GM18498 (cell line): ENCODE measurements at regions not wholly inside any gene's neighbourhood (a gene's known extent, or its start where the extent isn't known, plus 50 kb on each side); places are given as distances from the start of the nearest gene placed in this dataset.
"Not testable (repeated sequence)": the region's sequence is repeated elsewhere in the genome, so short reads cannot be mapped to it uniquely, and the experiment has no call there.

Experiments used
- ATAC-seq: cut with Tn5 transposase; IDR thresholded peaks from one replicate; pipeline ENCODE4 v1.9.1; 2021; ENCODE audit warnings: mild to moderate bottlenecking, moderate library complexity; ENCODE audit not compliant: unreplicated experiment

DNA sequence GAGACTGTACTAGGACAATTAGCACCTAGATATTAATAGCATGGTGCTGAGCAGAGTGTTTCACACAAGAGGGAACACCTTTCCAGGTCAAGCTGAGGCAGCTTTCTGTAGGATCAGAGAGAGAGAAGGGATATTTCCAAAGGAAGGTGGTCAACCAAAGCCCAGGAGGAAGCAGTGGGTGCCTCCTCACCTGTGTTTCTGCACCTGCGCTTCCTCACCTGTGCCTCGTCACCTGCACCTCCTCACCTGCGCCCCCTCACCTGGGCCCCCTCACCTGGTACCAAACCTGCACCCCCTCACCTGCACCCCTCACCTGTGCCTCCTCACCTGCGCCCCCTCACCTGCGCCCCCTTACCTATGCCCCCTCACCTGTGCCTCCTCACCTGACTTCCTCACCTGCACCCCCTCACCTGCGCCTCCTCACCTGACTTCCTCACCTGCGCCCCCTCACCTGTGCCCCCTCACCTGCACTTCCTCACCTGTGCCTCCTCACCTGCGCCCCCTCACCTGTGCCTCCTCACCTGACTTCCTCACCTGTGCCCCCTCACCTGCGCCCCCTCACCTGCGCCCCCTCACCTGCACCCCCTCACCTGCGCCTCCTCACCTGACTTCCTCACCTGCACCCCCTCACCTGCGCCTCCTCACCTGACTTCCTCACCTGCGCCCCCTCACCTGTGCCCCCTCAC, 67.9 kb downstream of the TTLL2 start:
- ATAC-seq, result no peak

DNA sequence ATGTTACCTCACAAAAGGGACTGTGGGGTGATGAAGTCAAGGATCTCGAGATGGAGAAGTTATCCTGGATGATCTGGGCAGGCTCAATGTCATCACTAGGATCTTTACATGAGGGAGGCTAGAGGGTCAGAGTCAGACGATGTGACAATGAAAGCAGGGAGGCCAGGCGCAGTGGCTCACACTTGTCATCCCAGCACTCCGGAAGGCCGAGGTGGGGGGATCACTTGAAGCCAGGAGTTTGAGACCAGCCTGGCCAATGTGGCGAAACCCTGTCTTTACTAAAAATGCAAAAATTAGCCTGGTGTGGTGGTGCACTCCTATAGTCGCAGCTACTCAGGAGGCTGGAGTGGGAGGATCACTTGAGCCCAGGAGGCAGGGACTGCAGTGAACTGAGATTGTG, 68.8 kb downstream of the TTLL2 start:
- ATAC-seq, result no peak

DNA sequence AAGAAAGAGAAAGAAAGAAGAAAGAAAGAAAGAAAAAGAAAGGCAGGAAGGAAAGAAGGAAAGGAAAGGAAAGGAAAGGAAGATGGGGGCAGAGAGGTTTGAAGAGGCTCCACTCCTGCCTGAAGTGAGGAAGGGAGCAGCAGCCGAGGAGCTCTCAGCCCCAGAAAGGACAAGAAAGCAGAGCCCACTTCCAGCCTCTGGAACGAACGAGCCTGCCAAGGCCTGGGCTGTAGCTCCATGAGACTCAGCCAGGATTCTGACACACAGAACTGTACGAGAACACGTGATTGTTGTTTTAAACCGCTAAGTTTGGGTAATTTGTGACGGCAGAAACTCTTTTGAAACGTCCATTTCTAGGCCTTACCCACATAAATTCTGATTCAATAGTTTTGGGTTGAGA, 69.5 kb downstream of the TTLL2 start:
- ATAC-seq, result no peak

DNA sequence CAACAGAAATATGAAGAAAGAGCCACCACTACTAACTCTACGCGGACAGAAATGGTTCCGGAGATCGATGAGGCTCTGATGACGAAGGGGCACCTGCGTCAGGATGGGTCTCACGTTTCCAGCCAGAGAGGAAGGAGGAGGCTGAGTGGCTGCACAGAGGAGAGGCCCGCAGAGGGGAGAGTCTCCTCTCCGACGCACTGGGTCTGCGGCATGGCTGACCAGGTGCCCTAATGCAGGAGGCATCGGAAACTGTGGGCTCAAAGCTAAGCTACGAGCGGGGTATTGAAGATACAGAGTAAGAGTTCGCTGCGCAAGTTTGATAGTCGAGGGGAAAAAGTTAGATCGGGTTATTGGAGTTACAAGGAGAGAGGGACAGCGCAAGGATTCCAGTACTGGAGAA, 69.9 kb downstream of the TTLL2 start:
- ATAC-seq, result no peak

DNA sequence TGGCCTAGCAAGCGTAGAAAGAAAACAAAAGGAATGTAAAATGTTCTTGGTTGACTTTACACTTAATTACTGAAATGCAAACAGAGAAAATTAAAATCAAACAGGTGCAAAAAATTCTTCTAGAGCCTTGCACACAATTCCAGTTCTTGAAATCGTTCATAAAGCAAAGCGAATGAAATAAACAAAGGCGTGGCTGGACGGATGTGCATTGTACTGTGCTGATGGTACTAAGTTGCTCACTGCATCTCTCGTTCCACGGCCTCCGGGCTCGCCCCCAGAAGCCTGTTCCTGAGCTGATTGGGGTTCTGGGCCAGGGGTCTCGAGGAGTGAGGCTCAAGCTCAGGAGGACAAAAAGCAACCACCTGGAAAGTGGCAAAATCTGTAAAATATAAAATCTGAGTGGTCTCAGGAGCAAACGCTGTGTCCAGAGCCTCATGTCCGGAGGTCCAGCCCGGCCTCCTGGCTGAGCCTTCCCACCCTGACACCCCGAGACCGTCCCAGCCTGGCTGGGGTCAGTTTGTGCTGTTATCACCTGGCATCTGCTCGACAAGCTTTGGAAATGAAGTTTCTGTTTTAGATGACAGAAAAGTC, 71.3 kb downstream of the TTLL2 start:
- ATAC-seq, result no peak

DNA sequence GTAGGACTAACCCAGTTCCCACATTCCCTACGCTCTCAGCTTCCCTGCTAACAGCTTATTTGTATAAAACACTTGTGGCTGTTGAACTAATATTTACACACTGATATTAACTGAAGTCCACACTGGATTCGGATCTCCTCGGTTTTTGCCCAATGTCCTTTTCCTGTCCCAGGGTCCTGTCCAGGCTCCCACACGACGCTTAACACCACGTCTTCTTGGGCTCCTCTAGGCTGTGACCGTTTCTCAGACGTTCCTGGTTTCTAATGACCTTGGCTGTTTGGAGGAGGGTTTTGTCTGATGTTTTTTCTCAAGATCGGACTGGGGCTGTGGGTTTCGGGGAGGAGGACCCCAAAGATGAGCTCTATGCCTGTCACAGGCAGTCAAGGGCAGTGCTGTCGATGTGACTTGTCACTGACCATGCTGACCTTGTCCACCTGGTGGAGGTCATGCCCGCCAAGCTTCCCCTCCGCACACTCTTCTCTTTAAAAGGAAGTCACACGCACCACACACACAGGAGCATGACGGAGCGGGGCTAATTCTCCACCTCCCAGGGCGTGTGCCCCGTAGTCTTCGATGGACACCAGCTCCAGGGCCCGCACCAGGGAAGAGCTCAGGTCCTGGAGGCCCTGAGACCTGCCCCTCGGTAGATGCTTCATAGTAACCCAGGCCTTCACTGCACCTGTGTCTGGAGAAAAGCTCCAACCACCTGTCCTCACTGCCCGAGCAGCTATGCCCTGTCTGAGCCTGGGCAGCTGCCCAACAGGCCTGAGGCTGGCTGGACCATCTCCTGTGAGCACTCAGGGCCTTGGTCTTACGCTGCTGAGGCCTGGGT, 72.0 kb downstream of the TTLL2 start:
- no peak for ATAC-seq

DNA sequence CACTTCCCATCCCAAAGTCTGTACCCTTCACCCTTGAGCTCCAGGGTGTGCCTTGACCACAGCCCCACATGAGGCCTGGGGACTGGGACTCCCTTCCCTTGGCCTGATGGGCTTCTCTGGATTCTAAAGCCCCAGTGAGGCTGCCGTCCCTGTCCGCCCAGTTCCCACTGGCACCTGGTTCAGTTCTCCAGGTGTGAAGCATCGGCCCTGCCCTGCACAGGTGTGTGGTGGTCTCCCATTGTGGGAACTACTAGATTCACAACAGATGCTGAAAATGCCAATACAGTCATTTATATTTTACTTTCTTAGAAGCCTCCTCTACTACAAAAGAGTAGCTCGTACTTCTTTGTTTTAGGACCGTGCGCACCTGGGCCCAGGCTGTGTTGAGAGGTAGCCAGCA, 72.8 kb downstream of the TTLL2 start:
- ATAC-seq, result no peak

DNA sequence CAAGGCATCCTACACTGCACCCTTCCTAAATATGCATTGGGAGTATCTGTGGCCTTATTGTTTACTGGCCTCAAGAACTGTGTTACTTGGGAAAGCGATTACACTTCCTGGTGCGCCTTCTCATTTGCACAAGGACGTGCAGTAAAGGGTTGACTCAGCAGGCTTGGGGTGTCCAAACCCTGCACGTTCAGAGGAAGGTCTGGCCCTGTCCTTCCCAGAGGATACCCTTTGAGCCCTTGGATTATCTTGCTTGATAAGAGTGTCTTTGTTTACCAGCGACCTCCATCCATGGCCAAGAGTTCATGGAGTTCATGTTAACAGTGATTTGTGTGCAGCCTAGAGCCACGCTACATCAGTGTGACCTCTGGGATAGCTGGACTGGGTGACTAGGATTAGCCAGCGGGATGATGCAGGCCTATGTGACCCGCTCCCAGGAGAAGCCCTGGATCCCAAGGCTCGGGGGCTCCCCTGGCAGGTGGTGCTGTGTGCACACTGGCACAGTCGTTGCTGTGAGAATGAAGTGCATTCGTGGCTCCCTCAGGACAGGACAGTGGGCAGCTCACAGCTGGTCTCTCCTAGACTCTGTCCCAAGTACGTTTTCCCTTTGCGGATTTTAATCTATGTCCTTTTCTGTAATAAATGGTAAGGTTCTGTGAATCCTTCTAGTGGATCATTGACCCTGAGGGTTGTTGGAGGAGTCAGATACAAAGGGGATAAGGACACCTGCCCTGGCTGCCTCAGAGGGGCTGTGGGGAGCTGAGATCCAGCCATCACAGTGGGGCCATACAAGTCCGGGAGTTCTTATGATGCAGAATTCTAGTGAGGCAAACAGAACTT, 73.5 kb downstream of the TTLL2 start:
- ATAC-seq, result no peak

DNA sequence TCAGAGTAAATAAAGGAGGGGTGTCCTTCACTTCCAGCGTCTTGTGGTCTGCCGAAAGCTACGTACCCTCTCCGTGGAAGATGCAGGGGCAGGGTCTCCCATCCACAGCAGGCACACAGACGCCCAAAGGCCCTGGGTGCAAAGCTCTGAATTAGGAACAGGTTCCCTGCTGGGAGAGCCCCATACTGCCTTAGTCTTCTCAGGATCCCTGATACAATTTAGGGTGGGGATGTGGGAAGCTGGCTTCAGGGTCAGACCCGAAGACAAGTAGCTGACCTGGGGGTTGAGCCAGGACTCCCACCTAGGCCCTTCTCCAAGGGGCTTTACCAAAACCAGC, 74.1 kb downstream of the TTLL2 start:
- no peak for ATAC-seq

DNA sequence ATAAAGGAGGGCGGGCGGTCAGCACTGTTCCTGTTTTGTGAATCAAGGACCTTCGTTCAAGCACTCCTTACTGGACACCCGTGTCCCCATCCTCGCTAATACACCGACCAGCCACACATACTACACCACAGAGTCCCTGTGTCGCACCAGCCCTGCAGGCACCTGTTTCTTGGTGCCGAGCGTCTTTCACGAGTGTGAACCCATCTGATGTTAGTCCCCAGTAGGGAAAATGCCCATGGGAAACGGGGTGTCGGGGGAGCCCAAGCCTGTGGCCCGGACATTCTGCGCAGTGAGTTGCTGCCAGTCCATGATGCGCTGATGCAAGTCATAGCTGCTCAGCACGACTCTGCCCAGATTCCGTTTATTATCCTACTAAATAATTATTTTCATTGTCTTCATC, 74.7 kb downstream of the TTLL2 start:
- ATAC-seq, result no peak

DNA sequence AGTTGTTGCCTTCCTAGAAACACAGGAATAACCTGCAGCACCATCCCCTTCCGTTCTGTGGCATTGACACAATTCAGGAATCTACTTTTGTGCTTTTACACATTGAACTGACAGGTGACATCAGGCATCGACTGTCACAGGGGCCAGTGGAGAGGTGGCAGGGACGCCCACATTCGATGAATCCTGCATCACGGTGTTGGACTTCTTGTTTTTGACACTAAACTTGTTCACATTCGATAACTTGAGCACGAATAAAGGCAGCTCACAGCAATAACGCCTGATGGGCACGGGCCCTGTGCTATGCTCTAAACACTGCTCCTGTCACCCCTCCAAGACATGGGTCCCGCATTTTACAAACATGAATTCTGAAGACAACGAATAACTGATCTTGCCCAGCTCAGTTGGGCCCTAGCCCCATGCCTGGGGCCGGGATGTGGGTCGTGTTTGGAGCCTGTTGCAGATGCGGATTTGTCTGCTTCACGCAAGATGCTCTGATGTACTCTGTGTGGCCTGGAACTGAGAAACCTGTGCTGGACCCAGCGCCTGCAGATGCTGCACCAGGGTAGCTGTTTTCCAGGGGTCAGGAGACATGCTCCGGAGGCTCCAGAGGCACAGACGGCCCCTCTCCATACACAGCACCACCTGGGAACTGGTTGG, 75.7 kb downstream of the TTLL2 start:
- ATAC-seq, result no peak

DNA sequence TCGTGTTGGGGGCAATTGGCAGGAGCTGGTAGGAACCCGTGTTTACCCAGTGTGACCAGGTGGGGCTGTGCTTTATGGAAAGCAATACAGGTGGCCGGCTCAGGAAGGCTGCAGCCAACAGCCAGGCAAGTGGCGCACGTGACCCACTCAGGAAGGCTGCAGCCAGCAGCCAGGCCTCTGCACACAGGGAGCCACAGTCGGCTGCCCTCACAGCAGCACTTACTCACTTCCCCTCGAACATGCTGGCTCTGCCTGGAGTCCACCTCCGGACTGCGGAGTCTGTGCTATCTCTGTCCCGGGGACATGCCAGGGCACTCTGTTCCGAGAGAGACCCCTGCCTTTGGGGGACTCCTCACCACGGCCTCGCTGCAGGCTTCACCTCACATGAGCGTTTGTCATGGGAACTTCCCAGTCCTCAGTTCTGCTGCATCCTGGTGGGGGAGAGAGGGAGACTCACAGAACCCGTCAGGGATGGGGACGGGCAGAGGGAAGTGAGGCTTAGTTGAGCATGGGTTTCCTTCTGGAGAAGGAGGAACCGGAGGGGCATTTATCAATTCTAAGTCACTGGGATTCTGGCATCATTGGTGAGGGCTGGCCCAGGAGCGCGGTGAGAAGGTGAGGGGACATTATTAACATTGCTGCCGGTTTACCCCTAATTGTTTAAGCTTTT, 76.8 kb downstream of the TTLL2 start:
- no peak for ATAC-seq

DNA sequence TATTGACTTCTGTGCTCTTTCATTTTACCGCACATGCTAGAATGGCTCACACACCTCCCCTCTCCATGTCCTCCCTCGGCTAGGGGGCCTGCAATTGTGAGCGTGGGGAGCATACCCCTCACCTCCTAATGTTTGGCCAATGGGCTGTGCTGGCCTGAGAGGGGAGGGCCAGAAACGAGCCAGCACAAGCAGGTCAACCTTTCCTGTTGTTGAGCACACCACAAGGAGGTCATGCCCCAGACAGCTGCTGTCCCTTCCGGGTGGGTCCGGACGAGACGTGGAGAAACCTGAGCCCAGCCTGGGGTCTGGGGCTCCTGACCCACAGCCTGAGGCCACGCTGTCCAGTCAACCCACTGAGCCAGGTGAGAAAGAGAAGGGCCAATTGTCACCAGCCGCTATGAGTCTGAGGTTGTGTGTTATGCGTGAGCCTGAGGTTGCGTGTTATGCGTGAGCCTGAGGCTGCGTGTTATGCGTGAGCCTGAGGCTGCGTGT, 77.4 kb downstream of the TTLL2 start:
- ATAC-seq, result no peak

DNA sequence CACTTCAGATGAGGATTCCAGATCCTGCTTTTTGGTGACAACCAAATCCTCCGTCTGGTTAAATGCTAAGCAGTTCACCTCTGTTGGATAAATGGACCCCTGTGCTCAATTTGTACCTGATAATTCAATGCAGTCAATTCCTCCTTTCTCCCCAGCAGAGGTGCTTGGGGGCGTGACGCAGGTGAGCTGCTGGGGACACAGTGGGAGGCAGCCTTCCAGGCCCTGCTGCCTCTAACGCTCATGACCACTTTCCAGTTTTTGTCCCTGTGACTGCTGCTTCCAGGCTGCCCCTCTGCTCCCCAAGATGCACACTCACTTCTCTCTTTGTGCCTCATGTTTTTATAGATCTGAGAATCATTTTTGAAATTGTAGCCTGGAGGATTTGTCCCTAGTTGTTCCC, 78.5 kb downstream of the TTLL2 start:
- ATAC-seq, result no peak

DNA sequence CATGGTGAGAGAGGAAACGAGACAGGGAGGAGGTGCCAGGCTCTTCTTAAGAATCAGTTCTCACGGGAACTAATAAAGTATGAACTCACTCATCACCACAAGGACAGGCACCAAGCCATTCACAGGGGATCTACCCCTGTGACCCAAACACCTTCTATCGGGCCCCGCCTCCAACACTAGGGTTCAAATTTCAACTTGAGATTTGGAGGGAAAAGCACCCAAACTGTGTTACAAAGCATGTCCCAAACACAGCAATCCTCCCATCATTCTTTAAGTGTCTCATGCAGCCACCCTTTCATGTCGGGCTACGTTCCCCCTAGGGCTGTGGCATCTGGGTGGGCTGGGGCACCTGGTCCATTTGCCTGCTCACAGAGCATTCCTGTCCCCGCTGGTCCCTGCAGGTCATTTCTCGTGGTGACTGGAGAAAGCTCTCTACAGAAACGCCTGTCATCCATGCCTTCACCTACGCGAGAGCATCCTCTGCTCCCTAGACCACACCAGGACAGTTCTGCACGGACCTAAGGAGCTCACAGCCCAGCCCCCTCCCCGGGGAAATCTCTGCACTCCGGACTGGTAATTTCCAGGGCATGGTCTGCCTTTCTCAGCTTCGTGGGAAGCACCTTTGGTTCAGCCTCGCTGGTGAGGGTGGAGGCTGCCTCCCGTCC, 79.6 kb downstream of the TTLL2 start:
- no peak for ATAC-seq

DNA sequence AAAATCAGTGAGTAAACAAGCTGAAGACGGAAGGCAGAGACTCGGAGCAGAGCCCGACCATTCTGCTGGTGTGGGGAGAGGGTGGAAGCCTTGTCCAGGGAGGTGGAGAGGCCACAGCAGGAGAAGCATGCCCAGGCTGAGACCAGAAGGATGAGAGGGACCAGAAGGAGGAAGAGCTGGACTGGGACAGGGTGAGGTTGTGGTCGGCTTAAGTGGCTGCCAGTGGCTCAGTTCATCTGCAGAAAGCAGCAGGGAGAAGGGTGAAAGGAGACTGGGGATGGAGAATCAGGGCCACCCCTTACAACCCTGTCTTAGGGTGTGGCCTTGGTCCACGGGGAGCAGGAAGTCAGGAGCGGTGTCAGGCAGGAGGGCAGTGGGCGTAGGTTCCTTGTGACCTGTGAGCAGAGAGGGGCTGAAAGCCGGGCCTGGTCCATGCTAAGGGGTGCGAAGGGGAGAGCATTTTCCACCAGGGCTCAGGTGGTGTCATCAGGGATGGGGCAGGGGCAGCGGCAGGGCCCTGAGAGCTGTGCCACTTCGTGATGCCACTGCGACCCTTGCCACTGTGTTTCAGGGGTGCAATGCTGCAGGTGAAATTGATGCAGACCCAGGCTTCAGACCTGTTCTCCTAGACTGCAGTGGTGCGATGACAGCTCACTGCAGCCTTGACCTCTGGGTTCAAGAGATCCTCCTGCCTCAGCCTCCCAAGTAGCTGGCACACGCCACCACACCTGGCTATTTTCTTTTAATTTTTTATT, 81.1 kb downstream of the TTLL2 start:
- no peak for ATAC-seq

DNA sequence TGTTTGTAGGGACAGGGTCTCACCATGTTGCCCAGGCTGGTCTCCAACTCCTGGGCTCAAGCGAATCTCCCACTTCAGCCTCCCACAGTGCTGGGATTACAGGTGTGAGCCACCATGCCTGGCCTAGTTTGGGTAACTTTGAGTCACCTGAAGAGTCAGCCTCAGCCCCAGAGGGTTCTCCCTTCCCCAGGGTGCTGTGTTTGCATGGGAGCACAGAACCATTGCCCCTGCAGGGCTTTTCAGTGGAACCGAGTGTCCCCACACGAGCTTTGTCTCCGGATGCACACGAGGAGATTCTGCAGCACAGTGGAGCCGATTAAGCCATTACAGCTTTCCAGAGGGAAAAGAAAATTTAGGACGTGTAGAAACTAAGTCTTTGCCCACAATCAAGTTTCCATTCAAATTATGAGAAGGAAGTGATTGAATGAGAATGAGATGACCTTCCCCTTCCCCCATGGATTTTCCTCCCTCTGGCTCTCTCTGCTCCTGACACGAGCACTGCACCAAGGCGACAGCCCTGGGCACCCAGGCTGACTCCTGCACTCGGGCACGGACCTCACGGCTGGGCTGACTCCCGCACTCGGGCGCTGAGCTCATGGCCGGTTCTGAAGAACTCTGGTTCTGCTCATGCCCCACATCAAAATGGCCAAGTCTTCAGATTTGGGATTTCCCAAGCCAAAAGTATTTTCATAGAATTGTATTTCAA, 81.8 kb downstream of the TTLL2 start:
- not testable (repeated sequence) for ATAC-seq
